GM12878 (cell line): ENCODE measurements at regions not wholly inside any gene's neighbourhood (a gene's known extent, or its start where the extent isn't known, plus 50 kb on each side); places are given as distances from the start of the nearest gene placed in this dataset.
"Not testable (repeated sequence)": the region's sequence is repeated elsewhere in the genome, so short reads cannot be mapped to it uniquely, and the experiment has no call there.

Experiments
- ATAC-seq: fragments of 200-7000 bp; cut with Tn5 transposase; 3 replicates; pipeline ENCODE4 v1.9.1; 2020; ENCODE audit warnings: mild to moderate bottlenecking, moderate library complexity
- BruUV-seq: library from RNA; stranded (reverse); fragments of 400-500 nt; replicated peaks from 2 replicates; lab custom pipeline; 2021; lab: Mats Ljungman, UMichigan
- CTCF ChIA-PET: fragments of 300-600 bp; sonication (Branson Sonifier 250); formaldehyde crosslinking; extraction: SDS; loops from one replicate; lab custom pipeline; 2021; ENCODE audit warnings: inconsistent platforms; lab: Yijun Ruan, JAX
- POLR2A ChIA-PET: fragments of 350-600 bp; formaldehyde crosslinking; extraction: SDS; loops from one replicate; lab custom pipeline; 2021; ENCODE audit warnings: inconsistent platforms; lab: Charles Lee
- RAD21 ChIA-PET: fragments of 300-600 bp; sonication (Branson Sonifier 250); formaldehyde crosslinking; loops from one replicate; lab custom pipeline; 2023; ENCODE audit warnings: antibody characterized with exemption; ENCODE audit not compliant: unreplicated experiment; lab: Charles Lee
- SMC1A ChIA-PET: fragments of 300-600 bp; sonication (Branson Sonifier 250); formaldehyde crosslinking; loops from one replicate; lab custom pipeline; 2023; ENCODE audit not compliant: unreplicated experiment, uncharacterized antibody; lab: Charles Lee
- DNase-seq: peaks from one replicate; pipeline ENCODE4 v3.0.0-alpha.2; 2011; ENCODE audit warnings: low read depth, low spot score
- FAIRE-seq: peaks from 3 replicates; lab custom pipeline; 2011; peaks lifted over from hg19 to GRCh38; lab: Jason Lieb, UNC
- H2AFZ ChIP-seq: 2 replicates; pipeline ENCODE4 v1.6.0; 2011; ENCODE audit warnings: low read depth, low read length, control low read depth; ENCODE audit not compliant: control insufficient read depth
- H3K27ac ChIP-seq: 2 replicates; pipeline ENCODE4 v1.5.1; 2011; ENCODE audit warnings: control low read depth; ENCODE audit not compliant: control insufficient read depth, insufficient read depth
- H3K27me3 ChIP-seq, 2 experiments: replicated peaks in 1 of 2; 2 replicates each; pipeline versions ENCODE4 v1.6.0 to v1.6.1; 2011; ENCODE audit warnings: low read length in 1 of 2; ENCODE audit not compliant: control insufficient read depth in 2 of 2, insufficient read depth in 2 of 2
- H3K36me3 ChIP-seq, 2 experiments: 2 replicates each; pipeline ENCODE4 v1.5.1; 2011; ENCODE audit warnings: low read length in 1 of 2; ENCODE audit not compliant: control insufficient read depth in 2 of 2, insufficient read depth in 2 of 2
- H3K4me1 ChIP-seq: 2 replicates; pipeline ENCODE4 v1.6.1; 2011; ENCODE audit warnings: mild to moderate bottlenecking, low read length, moderate library complexity, mixed read lengths; ENCODE audit not compliant: control insufficient read depth, insufficient read depth
- H3K4me2 ChIP-seq: 2 replicates; pipeline ENCODE4 v1.6.0; 2011; ENCODE audit warnings: control low read depth; ENCODE audit not compliant: control insufficient read depth, insufficient read depth
- H3K4me3 ChIP-seq: fragments of 200-600 bp; sonication (generic); 2 replicates; pipeline ENCODE4 v1.5.1; 2016
- H3K79me2 ChIP-seq: 2 replicates; pipeline ENCODE4 v1.6.0; 2011; ENCODE audit warnings: low read length; ENCODE audit not compliant: control insufficient read depth, insufficient read depth
- H3K9ac ChIP-seq: 2 replicates; pipeline ENCODE4 v1.8.0; 2011; ENCODE audit warnings: low read length, control low read depth, mixed read lengths; ENCODE audit not compliant: control insufficient read depth, insufficient read depth
- H3K9me3 ChIP-seq: replicated peaks from 3 replicates; pipeline ENCODE4 v1.5.1; 2011; ENCODE audit warnings: mild to moderate bottlenecking, low read length; ENCODE audit not compliant: control insufficient read depth, insufficient read depth
- H4K20me1 ChIP-seq: 2 replicates; pipeline ENCODE4 v1.6.0; 2011; ENCODE audit not compliant: control insufficient read depth, insufficient read depth
- E2F8 ChIP-seq: fragments of 450-650 bp; IDR thresholded peaks from 2 replicates; pipeline ENCODE4 v1.6.1; 2018; ENCODE audit warnings: mild to moderate bottlenecking, low read depth, moderate library complexity; ENCODE audit not compliant: partially characterized antibody
- MEF2B ChIP-seq: fragments of 450-650 bp; IDR thresholded peaks from 2 replicates; pipeline ENCODE4 v1.6.1; 2018; ENCODE audit warnings: mild to moderate bottlenecking, moderate library complexity; ENCODE audit not compliant: partially characterized antibody, poor library complexity, severe bottlenecking
- MTA3 ChIP-seq: IDR thresholded peaks from 2 replicates; pipeline ENCODE4 v1.6.1; 2012; ENCODE audit warnings: low read length, inconsistent platforms, borderline replicate concordance
- NFYB ChIP-seq: IDR thresholded peaks from 2 replicates; pipeline ENCODE4 v1.6.1; 2011; ENCODE audit warnings: low read depth, mild to moderate bottlenecking, low read length, improper control_type of control experiment, moderate library complexity; ENCODE audit not compliant: insufficient read depth
- POU2F2 ChIP-seq: IDR thresholded peaks from 3 replicates; pipeline ENCODE4 v1.6.1; 2011; ENCODE audit warnings: low read depth, mild to moderate bottlenecking, low read length, borderline replicate concordance
- RELA ChIP-seq: fragments of 450-650 bp; IDR thresholded peaks from 2 replicates; pipeline ENCODE4 v1.8.0; 2014; ENCODE audit warnings: borderline replicate concordance; ENCODE audit not compliant: partially characterized antibody
- SKIL ChIP-seq: fragments of 450-650 bp; IDR thresholded peaks from 2 replicates; pipeline ENCODE4 v1.6.1; 2017; ENCODE audit warnings: mild to moderate bottlenecking, low read depth, inconsistent platforms; ENCODE audit not compliant: poor library complexity, severe bottlenecking
- WRNIP1 ChIP-seq: IDR thresholded peaks from 2 replicates; pipeline ENCODE4 v1.6.1; 2011; ENCODE audit warnings: low read depth, low read length, improper control_type of control experiment, borderline replicate concordance
- ZNF207 ChIP-seq: fragments of 450-650 bp; IDR thresholded peaks from 2 replicates; pipeline ENCODE4 v1.6.1; 2014; ENCODE audit warnings: antibody characterized with exemption, mild to moderate bottlenecking, borderline replicate concordance
- WGBS: methylation state at CpG from one replicate; pipeline ENCODE4 v1.1.6; 2016; ENCODE audit warnings: low lambda C conversion rate; ENCODE audit not compliant: insufficient replicate concordance, insufficient coverage; ENCODE audit errors: missing lambda C conversion rate; 5-methylcytosine and 5-hydroxymethylcytosine counted together
- in situ Hi-C: fragments of 300-500 bp; cut with MboI; formaldehyde crosslinking; loops from 9 replicates; pipeline ENCODE4 v1.14.3; 2018; ENCODE audit warnings: mixed read lengths
- intact Hi-C: fragments of 100-400 bp; cut with micrococcal nuclease; formaldehyde crosslinking; loops from one replicate; pipeline ENCODE4 v1.14.2; 2022; ENCODE audit not compliant: unreplicated experiment

DNA sequence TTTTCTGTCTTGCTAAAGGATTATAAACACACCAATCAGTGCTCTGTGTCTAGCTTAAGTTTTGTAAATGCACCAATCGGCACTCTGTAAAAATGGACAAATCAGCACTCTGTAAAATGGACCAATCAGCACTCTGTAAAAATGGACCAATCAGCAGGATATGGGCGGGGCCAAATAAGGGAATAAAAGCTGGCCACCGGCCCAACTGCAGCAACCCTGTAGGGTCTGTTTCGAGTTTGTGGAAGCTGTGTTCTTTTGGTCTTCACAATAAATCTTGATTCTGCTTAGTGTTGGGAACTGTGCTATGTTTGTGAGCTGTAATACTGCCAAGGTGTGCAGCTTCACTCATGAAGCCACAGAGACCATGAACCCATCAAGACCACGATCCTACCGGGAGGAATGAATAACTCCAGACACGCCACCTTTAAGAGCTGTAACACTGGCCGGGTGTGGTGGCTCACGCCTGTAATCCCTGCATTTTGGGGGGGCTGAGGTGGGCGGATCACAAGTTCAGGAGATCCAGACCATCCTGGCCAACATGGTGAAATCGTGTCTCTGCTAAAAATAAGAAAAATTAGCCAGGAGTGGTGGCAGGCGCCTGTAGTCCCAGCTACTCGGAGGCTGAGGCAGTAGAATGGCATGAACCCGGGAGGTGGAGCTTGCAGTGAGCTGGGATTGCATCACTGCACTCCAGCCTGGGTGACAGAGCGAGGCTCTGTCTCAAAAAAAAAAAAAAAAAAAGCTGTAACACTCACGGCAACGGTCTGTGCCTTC, 133.0 kb upstream of the GDF10 start:
- SMC1A ChIA-PET: interaction anchor here (1.3 kb wide), 1 partner anchor 119 kb away, joined by 3 read pairs; no protein-coding TSS in a partner anchor
- TF ChIP-seq NFYB: peak; percentile 66
- ATAC-seq, H3K79me2 ChIP-seq, H3K27me3 ChIP-seq, in situ Hi-C loops, H2AFZ ChIP-seq, H3K27ac ChIP-seq, H3K36me3 ChIP-seq, H3K9ac ChIP-seq, H3K4me1 ChIP-seq, H3K4me3 ChIP-seq, H3K4me2 ChIP-seq, DNase-seq, H3K9me3 ChIP-seq, BruUV-seq, FAIRE-seq, intact Hi-C loops, RAD21 ChIA-PET, H4K20me1 ChIP-seq: not testable (repeated sequence)
- CTCF ChIA-PET: interaction anchor here (1.2 kb wide), 1 partner anchor 119 kb away, joined by 4 read pairs; no protein-coding TSS in a partner anchor
- POLR2A ChIA-PET: interaction anchor here (0.8 kb wide), 1 partner anchor 28 kb away, joined by 4 read pairs; no protein-coding TSS in a partner anchor
- 55% methylated on average over 16 of the region's 17 CpGs for WGBS

- SMC1A ChIA-PET: no interaction called here
- H3K36me3 ChIP-seq: no peaks in the 10 kb centered on the region
- H3K27ac ChIP-seq: no peak overlapping the region
- DNase-seq (no peak), FAIRE-seq (no peak), ATAC-seq (no peak)
- CTCF ChIA-PET: no interaction called here
- no peak overlapping the region for H3K9ac ChIP-seq
- WGBS: 50% methylated on average over 2 of the region's 2 CpGs
- no peaks in the 10 kb centered on the region for H4K20me1 ChIP-seq
- BruUV-seq: no TSS peak
- RAD21 ChIA-PET: no interaction called here
- no peak overlapping the region for H3K4me3 ChIP-seq
- H3K27me3 ChIP-seq: peaks cover 0 to 3% of the 10 kb centered on the region in 2 experiments; a peak in 2 of 4 replicates
- no peak overlapping the region for H2AFZ ChIP-seq
- no peaks in the 10 kb centered on the region for H3K79me2 ChIP-seq
- intact Hi-C loops (no loop called here), in situ Hi-C loops (no loop called here)
- H3K4me1 ChIP-seq: no peaks in the 10 kb centered on the region
- H3K4me2 ChIP-seq: no peak overlapping the region
- H3K9me3 ChIP-seq: no peaks in the 10 kb centered on the region; the same call in 2 of the 3 replicates
- POLR2A ChIA-PET: no interaction called here
- no peak for TF ChIP-seq E2F8
- TF ChIP-seq MTA3: no peak
- no peak for TF ChIP-seq WRNIP1
- TF ChIP-seq POU2F2: no peak
- TF ChIP-seq RELA: no peak
- TF ChIP-seq MEF2B: no peak
- TF ChIP-seq ZNF207: no peak
- TF ChIP-seq SKIL: no peak
Observed at GRCh38 chr10:47167591-47167990, 132.4 kb upstream of the GDF10 start.
